ENCODE measurements at regions not wholly inside any gene's neighbourhood (a gene's known extent, or its start where the extent isn't known, plus 50 kb on each side); places are given as distances from the start of the nearest gene placed in this dataset.

- TF ChIP-seq POLR2A (IDR thresholded peaks at IDR 0.05) (no peak), CTCF (IDR thresholded peaks at IDR 0.05) (no peak)
- intact Hi-C loops (cut with DNase I), result no loop called here
- 82 to 90% (median 84%) methylated on average over 1 of the region's 1 CpG for WGBS, 4 donors
- no peaks in the 10 kb centered on the region for H3K4me1 ChIP-seq (replicated peaks in 1 of 2)
- H3K36me3 ChIP-seq (replicated peaks in 1 of 2), result no peaks in the 10 kb centered on the region
- DNase-seq, result no peak
- H3K27ac ChIP-seq, result no peak overlapping the region
- H3K27me3 ChIP-seq, result no peaks in the 10 kb centered on the region
- no peaks in the 10 kb centered on the region for H3K9me3 ChIP-seq (replicated peaks in 1 of 3)
- H3K4me3 ChIP-seq, result no peak overlapping the region
Observed at GRCh38 chr14:86015511-86015910, 485.6 kb downstream of the FLRT2 start.

GRCh38 chr14:86013641-86014040, 483.7 kb downstream of the FLRT2 start:
- DNase-seq, result no peak
- no peaks in the 10 kb centered on the region for H3K4me1 ChIP-seq (replicated peaks in 1 of 2)
- no peak overlapping the region for H3K4me3 ChIP-seq
- 52 to 68% (median 64%) methylated on average over 3 of the region's 3 CpGs for WGBS, 4 donors
- TF ChIP-seq POLR2A (IDR thresholded peaks at IDR 0.05) (no peak), CTCF (IDR thresholded peaks at IDR 0.05) (no peak)
- intact Hi-C loops (cut with DNase I), result no loop called here
- H3K9me3 ChIP-seq (replicated peaks in 1 of 3), result no peaks in the 10 kb centered on the region
- H3K36me3 ChIP-seq (replicated peaks in 1 of 2), result no peaks in the 10 kb centered on the region
- H3K27me3 ChIP-seq, result no peaks in the 10 kb centered on the region
- no peak overlapping the region for H3K27ac ChIP-seq

- WGBS, 4 donors, result 29 to 59% (median 48%) methylated on average over 1 of the region's 1 CpG
- no peak overlapping the region for H3K4me3 ChIP-seq
Observed at GRCh38 chr14:86012461-86012860, 482.5 kb downstream of the FLRT2 start.

GRCh38 chr14:86003998-86004397, 474.1 kb downstream of the FLRT2 start:
- no peak overlapping the region for H3K27ac ChIP-seq
- H3K4me3 ChIP-seq, result no peak overlapping the region
- no peaks in the 10 kb centered on the region for H3K27me3 ChIP-seq
- TF ChIP-seq POLR2A (IDR thresholded peaks at IDR 0.05), result no peak
- no peak for TF ChIP-seq CTCF (IDR thresholded peaks at IDR 0.05)
- H3K9me3 ChIP-seq (replicated peaks in 1 of 3), result no peaks in the 10 kb centered on the region
- 72 to 86% (median 76%) methylated on average over 3 of the region's 3 CpGs for WGBS, 4 donors
- no peaks in the 10 kb centered on the region for H3K36me3 ChIP-seq (replicated peaks in 1 of 2)
- intact Hi-C loops (cut with DNase I), result no loop called here
- H3K4me1 ChIP-seq (replicated peaks in 1 of 2), result no peaks in the 10 kb centered on the region
- no peak for DNase-seq

More at GRCh38 chr14:86012461-86012860, 482.5 kb downstream of the FLRT2 start:
- Histone ChIP-seq H3K4me1 (replicated peaks in 1 of 2) (no peaks in the 10 kb centered on the region), H3K36me3 (replicated peaks in 1 of 2) (no peaks in the 10 kb centered on the region), H3K9me3 (replicated peaks in 1 of 3) (no peaks in the 10 kb centered on the region), H3K27me3 (no peaks in the 10 kb centered on the region), H3K27ac (no peak overlapping the region)
- DNase-seq, result no peak
- intact Hi-C loops (cut with DNase I), result no loop called here
- TF ChIP-seq POLR2A (IDR thresholded peaks at IDR 0.05), result no peak
- TF ChIP-seq CTCF (IDR thresholded peaks at IDR 0.05), result no peak

Measured in adrenal gland (tissue), 9 donors.